GM12864 (cell line): ENCODE measurements at regions not wholly inside any gene's neighbourhood (a gene's known extent, or its start where the extent isn't known, plus 50 kb on each side); places are given as distances from the start of the nearest gene placed in this dataset.

Source experiments
- DNase-seq: peaks from one replicate; pipeline ENCODE4 v3.0.0-alpha.2; 2011; ENCODE audit warnings: low read depth
- H3K4me3 ChIP-seq: 2 replicates; pipeline ENCODE4 v1.5.1; 2011; ENCODE audit warnings: mild to moderate bottlenecking, low read depth, low read length, control low read depth
- TF ChIP-seq, protein P1 (sequence below): IDR thresholded peaks from 2 replicates; pipeline ENCODE4 v1.5.1; 2011; ENCODE audit warnings: low read depth, mild to moderate bottlenecking, moderate library complexity, low read length, control low read depth, inconsistent platforms; ENCODE audit errors: missing control alignments

DNA sequence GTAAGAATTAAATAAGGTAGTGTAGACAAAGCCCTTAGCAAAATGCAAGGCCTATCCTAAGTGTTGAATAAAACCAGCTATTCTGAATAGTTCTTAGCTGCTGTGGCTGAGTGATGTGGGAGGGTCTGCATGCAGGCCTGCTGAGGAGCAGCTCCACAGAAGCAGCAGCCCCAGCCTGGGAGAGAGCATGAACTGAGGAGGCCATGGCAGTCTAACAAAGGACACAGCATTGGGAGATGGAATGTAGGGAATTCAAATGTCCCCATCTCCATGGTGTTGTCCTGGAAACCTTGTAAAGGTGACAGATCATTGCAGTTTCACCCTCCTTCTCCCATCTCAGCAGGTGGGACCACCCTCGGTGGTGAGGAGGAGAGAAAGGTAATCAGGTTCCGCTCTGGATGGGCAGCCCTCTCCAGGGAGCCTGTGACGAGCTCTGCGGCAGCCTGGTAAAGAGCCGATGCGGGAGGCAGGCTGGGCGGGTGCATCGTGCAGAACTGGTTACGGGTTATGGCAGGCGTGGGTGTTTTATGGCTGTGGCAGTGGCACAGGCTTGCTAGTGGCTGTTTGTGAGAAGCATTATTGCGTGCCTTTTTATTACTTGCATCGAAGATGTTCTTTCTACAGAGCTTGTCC is 199.9 kb upstream of the GLRA1 start:
- H3K4me3 ChIP-seq: no peak overlapping the region
- TF ChIP-seq, protein P1, sequence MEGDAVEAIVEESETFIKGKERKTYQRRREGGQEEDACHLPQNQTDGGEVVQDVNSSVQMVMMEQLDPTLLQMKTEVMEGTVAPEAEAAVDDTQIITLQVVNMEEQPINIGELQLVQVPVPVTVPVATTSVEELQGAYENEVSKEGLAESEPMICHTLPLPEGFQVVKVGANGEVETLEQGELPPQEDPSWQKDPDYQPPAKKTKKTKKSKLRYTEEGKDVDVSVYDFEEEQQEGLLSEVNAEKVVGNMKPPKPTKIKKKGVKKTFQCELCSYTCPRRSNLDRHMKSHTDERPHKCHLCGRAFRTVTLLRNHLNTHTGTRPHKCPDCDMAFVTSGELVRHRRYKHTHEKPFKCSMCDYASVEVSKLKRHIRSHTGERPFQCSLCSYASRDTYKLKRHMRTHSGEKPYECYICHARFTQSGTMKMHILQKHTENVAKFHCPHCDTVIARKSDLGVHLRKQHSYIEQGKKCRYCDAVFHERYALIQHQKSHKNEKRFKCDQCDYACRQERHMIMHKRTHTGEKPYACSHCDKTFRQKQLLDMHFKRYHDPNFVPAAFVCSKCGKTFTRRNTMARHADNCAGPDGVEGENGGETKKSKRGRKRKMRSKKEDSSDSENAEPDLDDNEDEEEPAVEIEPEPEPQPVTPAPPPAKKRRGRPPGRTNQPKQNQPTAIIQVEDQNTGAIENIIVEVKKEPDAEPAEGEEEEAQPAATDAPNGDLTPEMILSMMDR: no peak
- DNase-seq: no peak

GRCh38 chr5:152118676-152119470 is 194.2 kb upstream of the GLRA1 start:
- H3K4me3 ChIP-seq: no peak overlapping the region
- no peak for DNase-seq
- TF ChIP-seq, protein P1: no peak

DNA sequence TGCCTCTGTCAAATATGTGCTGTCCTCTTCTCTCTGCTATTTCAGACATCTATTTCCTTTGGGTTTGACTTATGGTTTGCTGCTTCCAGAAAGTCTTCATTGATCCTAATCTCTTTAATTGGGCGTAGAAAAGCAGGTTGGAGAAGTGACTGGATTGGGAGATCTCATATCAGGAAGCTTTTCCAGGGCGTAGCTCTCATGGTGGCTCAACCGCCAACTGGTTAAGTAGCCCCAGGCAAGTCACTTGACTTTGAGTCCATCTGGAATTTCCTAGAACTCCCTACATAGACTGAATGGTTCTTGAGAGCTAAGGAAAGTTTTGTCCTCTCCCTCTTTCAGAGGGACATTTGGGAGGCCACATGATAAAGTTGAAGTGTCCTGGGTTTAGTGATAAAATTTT is 192.3 kb upstream of the GLRA1 start:
- no peak for DNase-seq
- TF ChIP-seq, protein P1: no peak
- no peak overlapping the region for H3K4me3 ChIP-seq

GRCh38 chr5:152113401-152113800 is 188.8 kb upstream of the GLRA1 start:
- no peak for DNase-seq
- H3K4me3 ChIP-seq: no peak overlapping the region
- TF ChIP-seq, protein P1: no peak

DNA sequence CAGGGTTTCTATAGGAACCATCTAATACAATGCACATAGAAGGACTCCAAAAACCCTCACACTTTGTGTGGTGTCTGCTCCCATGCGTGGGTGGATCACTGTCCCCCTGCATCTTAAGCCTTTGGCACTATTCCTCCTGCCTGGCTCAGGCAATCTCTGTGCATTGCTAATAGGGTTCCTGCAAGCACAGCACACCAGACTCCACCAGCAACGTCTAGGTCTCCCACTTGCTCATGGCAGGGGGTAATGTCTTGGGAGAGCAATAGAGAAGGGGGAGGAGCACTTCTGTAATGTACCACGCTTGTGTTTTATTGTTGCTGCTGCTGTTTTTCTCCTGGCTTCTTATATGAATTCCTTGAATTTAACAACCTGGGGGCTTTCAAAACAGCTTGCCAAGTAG is 182.6 kb upstream of the GLRA1 start:
- H3K4me3 ChIP-seq: no peak overlapping the region
- DNase-seq: no peak
- TF ChIP-seq, protein P1: no peak

DNA sequence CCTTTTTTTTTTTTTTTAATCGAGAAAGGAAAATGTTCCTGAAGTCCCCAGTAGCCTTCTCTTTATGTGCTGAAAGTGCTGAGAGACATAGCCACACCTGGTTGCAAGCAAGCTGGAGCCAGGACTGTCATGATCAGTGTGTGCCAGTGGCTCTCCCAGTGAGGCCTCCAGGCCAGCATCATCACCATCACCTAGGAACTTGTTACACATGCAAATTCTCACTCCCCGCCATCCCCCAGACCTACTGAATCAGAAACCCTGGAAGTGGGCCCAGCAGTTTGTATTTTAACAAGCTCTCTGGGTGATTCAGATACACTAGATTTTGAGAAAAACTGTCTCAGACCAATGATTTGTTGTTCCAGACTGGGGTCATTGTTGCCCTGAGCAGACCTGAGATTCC is 181.9 kb upstream of the GLRA1 start:
- TF ChIP-seq, protein P1: no peak
- H3K4me3 ChIP-seq: no peak overlapping the region
- no peak for DNase-seq
